ENCODE measurements at regions not wholly inside any gene's neighbourhood (a gene's known extent, or its start where the extent isn't known, plus 50 kb on each side); places are given as distances from the start of the nearest gene placed in this dataset.

GRCh38 chr7:51634025-51634424 is 317.4 kb upstream of the COBL start:
- Histone ChIP-seq H2AFZ (no peak overlapping the region), H3K4me1 (replicated peaks; ENCODE audit: insufficient read depth) (no peaks in the 10 kb centered on the region), H3K27me3 (ENCODE audit: insufficient read depth, low read depth) (peaks cover 76% of the 10 kb centered on the region), H3K36me3 (ENCODE audit: low read depth) (no peaks in the 10 kb centered on the region), H3K4me2 (no peak overlapping the region), H3K9me3 (ENCODE audit: insufficient read depth, low read depth) (no peaks in the 10 kb centered on the region), H3K9me2 (ENCODE audit: insufficient read depth) (no peaks in the 10 kb centered on the region), H3K79me2 (ENCODE audit: low read depth) (no peaks in the 10 kb centered on the region), H3K4me3 (no peak overlapping the region), H4K20me1 (ENCODE audit: insufficient read depth) (0 out of 2 replicates have a peak, but pooled peaks cover 2% of the 10 kb centered on the region), H3F3A (ENCODE audit: insufficient read depth, low read depth) (no peaks in the 10 kb centered on the region), H3K27ac (no peak overlapping the region)
- BruUV-seq (replicated peaks): no TSS peak
- POLR2A ChIA-PET (ENCODE audit: unreplicated experiment): no interaction called here
- intact Hi-C loops (cut with micrococcal nuclease; ENCODE audit: unreplicated experiment): no loop called here
- no peak for TF ChIP-seq EZH2 (IDR thresholded peaks at IDR 0.05; ENCODE audit: low read depth)
- TF ChIP-seq, protein P1, sequence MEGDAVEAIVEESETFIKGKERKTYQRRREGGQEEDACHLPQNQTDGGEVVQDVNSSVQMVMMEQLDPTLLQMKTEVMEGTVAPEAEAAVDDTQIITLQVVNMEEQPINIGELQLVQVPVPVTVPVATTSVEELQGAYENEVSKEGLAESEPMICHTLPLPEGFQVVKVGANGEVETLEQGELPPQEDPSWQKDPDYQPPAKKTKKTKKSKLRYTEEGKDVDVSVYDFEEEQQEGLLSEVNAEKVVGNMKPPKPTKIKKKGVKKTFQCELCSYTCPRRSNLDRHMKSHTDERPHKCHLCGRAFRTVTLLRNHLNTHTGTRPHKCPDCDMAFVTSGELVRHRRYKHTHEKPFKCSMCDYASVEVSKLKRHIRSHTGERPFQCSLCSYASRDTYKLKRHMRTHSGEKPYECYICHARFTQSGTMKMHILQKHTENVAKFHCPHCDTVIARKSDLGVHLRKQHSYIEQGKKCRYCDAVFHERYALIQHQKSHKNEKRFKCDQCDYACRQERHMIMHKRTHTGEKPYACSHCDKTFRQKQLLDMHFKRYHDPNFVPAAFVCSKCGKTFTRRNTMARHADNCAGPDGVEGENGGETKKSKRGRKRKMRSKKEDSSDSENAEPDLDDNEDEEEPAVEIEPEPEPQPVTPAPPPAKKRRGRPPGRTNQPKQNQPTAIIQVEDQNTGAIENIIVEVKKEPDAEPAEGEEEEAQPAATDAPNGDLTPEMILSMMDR (conservative IDR thresholded peaks at IDR 0.05): no peak
- CTCF ChIA-PET: no interaction called here
- no peak for DNase-seq

DNA sequence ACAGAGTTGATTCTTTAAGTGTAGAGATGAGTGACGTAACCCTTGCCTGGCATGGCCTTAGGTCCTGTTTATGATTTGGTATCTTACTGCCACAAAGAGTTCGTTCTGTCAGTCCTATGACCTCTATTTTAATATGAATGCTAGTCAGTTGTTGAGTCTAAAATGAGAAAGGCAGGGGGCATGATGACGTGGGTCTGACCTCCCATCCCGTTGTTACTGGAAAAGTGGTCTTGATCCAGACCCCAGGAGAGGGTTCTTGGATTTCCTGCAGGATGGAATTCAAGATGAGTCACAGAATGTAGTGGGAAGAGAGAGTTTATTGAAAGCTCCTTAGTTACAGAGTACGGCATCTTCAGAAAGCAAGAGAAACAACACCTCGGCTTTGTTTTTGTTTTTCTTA is 317.0 kb upstream of the COBL start:
- Histone ChIP-seq H3K79me2 (ENCODE audit: low read depth) (no peaks in the 10 kb centered on the region), H3K9me2 (ENCODE audit: insufficient read depth) (no peaks in the 10 kb centered on the region), H3K27ac (no peak overlapping the region), H3K4me3 (no peak overlapping the region), H3F3A (ENCODE audit: insufficient read depth, low read depth) (no peaks in the 10 kb centered on the region), H3K4me1 (replicated peaks; ENCODE audit: insufficient read depth) (no peaks in the 10 kb centered on the region), H4K20me1 (ENCODE audit: insufficient read depth) (no peaks in the 10 kb centered on the region), H3K36me3 (ENCODE audit: low read depth) (no peaks in the 10 kb centered on the region), H3K27me3 (ENCODE audit: insufficient read depth, low read depth) (peaks cover 76% of the 10 kb centered on the region), H2AFZ (no peak overlapping the region), H3K4me2 (no peak overlapping the region), H3K9me3 (ENCODE audit: insufficient read depth, low read depth) (no peaks in the 10 kb centered on the region)
- no peak for DNase-seq
- ChIA-PET POLR2A (ENCODE audit: unreplicated experiment) (no interaction called here), CTCF (no interaction called here)
- TF ChIP-seq, protein P1 (conservative IDR thresholded peaks at IDR 0.05): no peak
- no peak for TF ChIP-seq EZH2 (IDR thresholded peaks at IDR 0.05; ENCODE audit: low read depth)
- intact Hi-C loops (cut with micrococcal nuclease; ENCODE audit: unreplicated experiment): no loop called here
- no TSS peak for BruUV-seq (replicated peaks)

GRCh38 chr7:51633006-51633405 is 316.4 kb upstream of the COBL start:
- peaks cover 71% of the 10 kb centered on the region for H3K27me3 ChIP-seq (ENCODE audit: insufficient read depth, low read depth)
- no peak for DNase-seq
- no peaks in the 10 kb centered on the region for H3K9me3 ChIP-seq (ENCODE audit: insufficient read depth, low read depth)
- H2AFZ ChIP-seq: no peak overlapping the region
- H3F3A ChIP-seq (ENCODE audit: insufficient read depth, low read depth): no peaks in the 10 kb centered on the region
- POLR2A ChIA-PET (ENCODE audit: unreplicated experiment): no interaction called here
- H3K79me2 ChIP-seq (ENCODE audit: low read depth): no peaks in the 10 kb centered on the region
- no peak overlapping the region for H3K4me2 ChIP-seq
- no peak overlapping the region for H3K27ac ChIP-seq
- H4K20me1 ChIP-seq (ENCODE audit: insufficient read depth): no peaks in the 10 kb centered on the region
- no peak overlapping the region for H3K4me3 ChIP-seq
- H3K36me3 ChIP-seq (ENCODE audit: low read depth): no peaks in the 10 kb centered on the region
- intact Hi-C loops (cut with micrococcal nuclease; ENCODE audit: unreplicated experiment): no loop called here
- BruUV-seq (replicated peaks): no TSS peak
- H3K4me1 ChIP-seq (replicated peaks; ENCODE audit: insufficient read depth): no peaks in the 10 kb centered on the region
- H3K9me2 ChIP-seq (ENCODE audit: insufficient read depth): no peaks in the 10 kb centered on the region
- CTCF ChIA-PET: no interaction called here
- TF ChIP-seq, protein P1 (conservative IDR thresholded peaks at IDR 0.05): no peak
- TF ChIP-seq EZH2 (IDR thresholded peaks at IDR 0.05; ENCODE audit: low read depth): no peak
